GM23338 (cell line): ENCODE measurements at regions not wholly inside any gene's neighbourhood (a gene's known extent, or its start where the extent isn't known, plus 50 kb on each side); places are given as distances from the start of the nearest gene placed in this dataset.

ENCODE experiments used
- ATAC-seq: fragments of 200-7000 bp; cut with Tn5 transposase; 3 replicates; pipeline ENCODE4 v1.9.1; 2020
- DNase-seq: peaks from one replicate; pipeline ENCODE4 v3.0.0-alpha.2; 2015; ENCODE audit warnings: low spot score
- H2AFZ ChIP-seq: fragments of 200-600 bp; sonication (generic); 2 replicates; pipeline ENCODE4 v1.8.0; 2016; ENCODE audit warnings: antibody characterized with exemption, mild to moderate bottlenecking, moderate library complexity
- H3F3A ChIP-seq: fragments of 200-600 bp; sonication (generic); replicated peaks from 2 replicates; pipeline ENCODE4 v1.8.0; 2017; ENCODE audit warnings: antibody characterized with exemption, mixed run types, low read depth
- H3K27ac ChIP-seq: fragments of 200-600 bp; sonication (generic); 2 replicates; pipeline ENCODE4 v1.6.1; 2016; ENCODE audit warnings: low read depth
- H3K27me3 ChIP-seq: fragments of 200-600 bp; sonication (generic); 2 replicates; pipeline ENCODE4 v1.8.0; 2016; ENCODE audit warnings: mild to moderate bottlenecking, mixed run types, moderate library complexity; ENCODE audit not compliant: insufficient read depth
- H3K36me3 ChIP-seq: fragments of 200-600 bp; sonication (generic); 2 replicates; pipeline ENCODE4 v1.8.0; 2016; ENCODE audit warnings: mild to moderate bottlenecking; ENCODE audit not compliant: insufficient read depth
- H3K4me1 ChIP-seq: fragments of 200-600 bp; sonication (generic); 2 replicates; pipeline ENCODE4 v1.8.0; 2016; ENCODE audit warnings: mild to moderate bottlenecking, moderate library complexity; ENCODE audit not compliant: insufficient read depth
- H3K4me2 ChIP-seq: fragments of 200-600 bp; sonication (generic); 2 replicates; pipeline ENCODE4 v1.7.1; 2017; ENCODE audit warnings: mixed run types
- H3K4me3 ChIP-seq: fragments of 200-600 bp; sonication (generic); 2 replicates; pipeline ENCODE4 v1.6.1; 2016; ENCODE audit warnings: mixed run types
- H3K79me2 ChIP-seq: fragments of 200-600 bp; sonication (generic); replicated peaks from 2 replicates; pipeline ENCODE4 v1.8.0; 2017; ENCODE audit warnings: mild to moderate bottlenecking; ENCODE audit not compliant: insufficient read depth
- H3K9me2 ChIP-seq: fragments of 200-600 bp; sonication (generic); 2 replicates; pipeline ENCODE4 v1.8.0; 2017; ENCODE audit not compliant: insufficient read depth
- H4K20me1 ChIP-seq: fragments of 200-600 bp; sonication (generic); replicated peaks from 2 replicates; pipeline ENCODE4 v1.8.0; 2017; ENCODE audit warnings: mild to moderate bottlenecking; ENCODE audit not compliant: insufficient read depth
- H3K27ac Mint-ChIP-seq: 2 replicates; pipeline ENCODE4 v1.8.0; 2020; ENCODE audit warnings: inconsistent platforms, mild to moderate bottlenecking, moderate library complexity, mixed read lengths
- H3K27me3 Mint-ChIP-seq: 3 replicates; pipeline ENCODE4 v1.8.0; 2022; ENCODE audit warnings: low read depth, mild to moderate bottlenecking, moderate library complexity, mixed read lengths, inconsistent platforms; ENCODE audit not compliant: insufficient read depth, poor library complexity
- H3K36me3 Mint-ChIP-seq: 3 replicates; pipeline ENCODE4 v1.8.0; 2021; ENCODE audit warnings: low read depth, mild to moderate bottlenecking, inconsistent platforms, moderate library complexity, mixed read lengths
- H3K4me1 Mint-ChIP-seq: 3 replicates; pipeline ENCODE4 v1.8.0; 2020; ENCODE audit warnings: mild to moderate bottlenecking, inconsistent platforms, mixed read lengths
- H3K4me3 Mint-ChIP-seq: 3 replicates; pipeline ENCODE4 v1.8.0; 2021; ENCODE audit warnings: moderate library complexity, mild to moderate bottlenecking, inconsistent platforms, mixed read lengths
- H3K9me3 Mint-ChIP-seq: 3 replicates; pipeline ENCODE4 v1.8.0; 2020; ENCODE audit warnings: moderate library complexity, mild to moderate bottlenecking, inconsistent platforms, mixed read lengths
- CREB1 ChIP-seq: fragments of 250-450 bp; sonication (Bioruptor Pico); IDR thresholded peaks from 2 replicates; pipeline ENCODE4 v1.5.0; 2020; ENCODE audit warnings: low read depth, mild to moderate bottlenecking, moderate library complexity
- EZH2 ChIP-seq: fragments of 200-600 bp; sonication (generic); IDR thresholded peaks from one replicate; pipeline ENCODE4 v1.8.0; 2017; ENCODE audit warnings: antibody characterized with exemption, mild to moderate bottlenecking, low read depth; ENCODE audit not compliant: unreplicated experiment
- EZH2phosphoT487 ChIP-seq: fragments of 200-600 bp; sonication (generic); IDR thresholded peaks from one replicate; pipeline ENCODE4 v1.8.1; 2018; ENCODE audit warnings: antibody characterized with exemption; ENCODE audit not compliant: unreplicated experiment
- JUNB ChIP-seq: IDR thresholded peaks from one replicate; pipeline ENCODE4 v1.6.1; 2016; ENCODE audit warnings: antibody characterized with exemption; ENCODE audit not compliant: unreplicated experiment
- NANOG ChIP-seq: IDR thresholded peaks from 2 replicates; pipeline ENCODE4 v1.6.1; 2016; ENCODE audit warnings: antibody characterized with exemption, borderline replicate concordance
- POLR2AphosphoS5 ChIP-seq: IDR thresholded peaks from 2 replicates; pipeline ENCODE4 v1.6.1; 2016; ENCODE audit warnings: antibody characterized with exemption, low read depth
- STAT1 ChIP-seq: IDR thresholded peaks from one replicate; pipeline ENCODE4 v1.6.1; 2016; ENCODE audit warnings: antibody characterized with exemption; ENCODE audit not compliant: unreplicated experiment
- ZNF114 ChIP-seq: fragments of 250-450 bp; sonication (Bioruptor Pico); IDR thresholded peaks from 2 replicates; pipeline ENCODE4 v1.5.0; 2020; ENCODE audit warnings: mild to moderate bottlenecking, moderate library complexity
- ZNF331 ChIP-seq: fragments of 250-450 bp; sonication (Bioruptor Pico); IDR thresholded peaks from 2 replicates; pipeline ENCODE4 v1.5.0; 2020; ENCODE audit warnings: low read depth, mild to moderate bottlenecking, moderate library complexity
- TF ChIP-seq, protein P1 (sequence below): IDR thresholded peaks from 2 replicates; pipeline ENCODE4 v1.6.1; 2016; ENCODE audit warnings: antibody characterized with exemption
- TF ChIP-seq, protein P2 (sequence below): fragments of 250-450 bp; sonication (Bioruptor Pico); IDR thresholded peaks from 2 replicates; pipeline ENCODE4 v1.5.0; 2020; ENCODE audit warnings: mild to moderate bottlenecking, moderate library complexity
- TF ChIP-seq, protein P3 (sequence below), 2 experiments: fragments of 200-600 bp in 1 of 2; sonication (generic) in 1 of 2; conservative IDR thresholded peaks; 2 replicates each; pipeline versions ENCODE4 v1.5.1 to v1.6.1; 2016 to 2017; ENCODE audit warnings: antibody characterized with exemption in 2 of 2, low read depth in 2 of 2, mild to moderate bottlenecking in 2 of 2, moderate library complexity in 1 of 2
- TF ChIP-seq, protein P4 (sequence below): IDR thresholded peaks from one replicate; pipeline ENCODE4 v1.6.1; 2018; ENCODE audit warnings: antibody characterized with exemption; ENCODE audit not compliant: unreplicated experiment

DNA sequence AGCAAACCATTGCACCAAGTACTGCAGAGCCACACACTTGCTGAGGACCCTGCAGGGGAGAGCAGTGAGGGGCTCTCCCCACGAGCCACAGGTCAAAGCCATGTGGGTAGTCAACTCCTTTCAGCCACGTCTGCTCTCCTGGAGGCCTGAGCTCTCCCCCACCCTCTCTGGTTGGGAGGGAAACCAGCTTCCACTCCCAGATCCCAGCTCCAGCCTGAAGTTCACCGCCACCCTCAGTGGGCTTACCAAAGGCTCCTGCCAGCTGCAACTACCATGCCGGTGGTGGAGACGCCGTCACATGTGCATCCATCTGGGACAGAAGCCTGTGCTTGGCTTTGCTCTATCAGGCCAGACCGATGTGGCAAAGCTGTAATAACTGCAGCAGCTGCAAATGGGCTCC is 521.5 kb upstream of the RAB6C start:
- Histone ChIP-seq H3K36me3 (no peaks in the 10 kb centered on the region), H3K27ac (no peak overlapping the region), H3K79me2 (no peaks in the 10 kb centered on the region), H3K27me3 (no peaks in the 10 kb centered on the region), H3K4me1 (no peaks in the 10 kb centered on the region), H3K4me2 (no peak overlapping the region), H2AFZ (no peak overlapping the region), H3K9me2 (no peaks in the 10 kb centered on the region), H3F3A (no peaks in the 10 kb centered on the region), H3K4me3 (no peak overlapping the region), H4K20me1 (no peaks in the 10 kb centered on the region)
- Mint-ChIP-seq H3K4me1 (no peaks in the 10 kb centered on the region), H3K9me3 (no peaks in the 10 kb centered on the region), H3K27ac (no peak overlapping the region), H3K27me3 (no peaks in the 10 kb centered on the region), H3K4me3 (no peak overlapping the region), H3K36me3 (no peaks in the 10 kb centered on the region)
- ATAC-seq (no peak), DNase-seq (no peak)
- TF ChIP-seq NANOG: no peak
- no peak for TF ChIP-seq POLR2AphosphoS5
- TF ChIP-seq ZNF331 (CRISPR knock-in tag): no peak
- TF ChIP-seq JUNB: no peak
- TF ChIP-seq, protein P1, sequence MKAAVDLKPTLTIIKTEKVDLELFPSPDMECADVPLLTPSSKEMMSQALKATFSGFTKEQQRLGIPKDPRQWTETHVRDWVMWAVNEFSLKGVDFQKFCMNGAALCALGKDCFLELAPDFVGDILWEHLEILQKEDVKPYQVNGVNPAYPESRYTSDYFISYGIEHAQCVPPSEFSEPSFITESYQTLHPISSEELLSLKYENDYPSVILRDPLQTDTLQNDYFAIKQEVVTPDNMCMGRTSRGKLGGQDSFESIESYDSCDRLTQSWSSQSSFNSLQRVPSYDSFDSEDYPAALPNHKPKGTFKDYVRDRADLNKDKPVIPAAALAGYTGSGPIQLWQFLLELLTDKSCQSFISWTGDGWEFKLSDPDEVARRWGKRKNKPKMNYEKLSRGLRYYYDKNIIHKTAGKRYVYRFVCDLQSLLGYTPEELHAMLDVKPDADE: no peak
- no peak for TF ChIP-seq CREB1
- no peak for TF ChIP-seq EZH2phosphoT487
- no peak for TF ChIP-seq EZH2
- TF ChIP-seq STAT1: no peak
- TF ChIP-seq ZNF114 (CRISPR knock-in tag): no peak
- TF ChIP-seq, protein P2, sequence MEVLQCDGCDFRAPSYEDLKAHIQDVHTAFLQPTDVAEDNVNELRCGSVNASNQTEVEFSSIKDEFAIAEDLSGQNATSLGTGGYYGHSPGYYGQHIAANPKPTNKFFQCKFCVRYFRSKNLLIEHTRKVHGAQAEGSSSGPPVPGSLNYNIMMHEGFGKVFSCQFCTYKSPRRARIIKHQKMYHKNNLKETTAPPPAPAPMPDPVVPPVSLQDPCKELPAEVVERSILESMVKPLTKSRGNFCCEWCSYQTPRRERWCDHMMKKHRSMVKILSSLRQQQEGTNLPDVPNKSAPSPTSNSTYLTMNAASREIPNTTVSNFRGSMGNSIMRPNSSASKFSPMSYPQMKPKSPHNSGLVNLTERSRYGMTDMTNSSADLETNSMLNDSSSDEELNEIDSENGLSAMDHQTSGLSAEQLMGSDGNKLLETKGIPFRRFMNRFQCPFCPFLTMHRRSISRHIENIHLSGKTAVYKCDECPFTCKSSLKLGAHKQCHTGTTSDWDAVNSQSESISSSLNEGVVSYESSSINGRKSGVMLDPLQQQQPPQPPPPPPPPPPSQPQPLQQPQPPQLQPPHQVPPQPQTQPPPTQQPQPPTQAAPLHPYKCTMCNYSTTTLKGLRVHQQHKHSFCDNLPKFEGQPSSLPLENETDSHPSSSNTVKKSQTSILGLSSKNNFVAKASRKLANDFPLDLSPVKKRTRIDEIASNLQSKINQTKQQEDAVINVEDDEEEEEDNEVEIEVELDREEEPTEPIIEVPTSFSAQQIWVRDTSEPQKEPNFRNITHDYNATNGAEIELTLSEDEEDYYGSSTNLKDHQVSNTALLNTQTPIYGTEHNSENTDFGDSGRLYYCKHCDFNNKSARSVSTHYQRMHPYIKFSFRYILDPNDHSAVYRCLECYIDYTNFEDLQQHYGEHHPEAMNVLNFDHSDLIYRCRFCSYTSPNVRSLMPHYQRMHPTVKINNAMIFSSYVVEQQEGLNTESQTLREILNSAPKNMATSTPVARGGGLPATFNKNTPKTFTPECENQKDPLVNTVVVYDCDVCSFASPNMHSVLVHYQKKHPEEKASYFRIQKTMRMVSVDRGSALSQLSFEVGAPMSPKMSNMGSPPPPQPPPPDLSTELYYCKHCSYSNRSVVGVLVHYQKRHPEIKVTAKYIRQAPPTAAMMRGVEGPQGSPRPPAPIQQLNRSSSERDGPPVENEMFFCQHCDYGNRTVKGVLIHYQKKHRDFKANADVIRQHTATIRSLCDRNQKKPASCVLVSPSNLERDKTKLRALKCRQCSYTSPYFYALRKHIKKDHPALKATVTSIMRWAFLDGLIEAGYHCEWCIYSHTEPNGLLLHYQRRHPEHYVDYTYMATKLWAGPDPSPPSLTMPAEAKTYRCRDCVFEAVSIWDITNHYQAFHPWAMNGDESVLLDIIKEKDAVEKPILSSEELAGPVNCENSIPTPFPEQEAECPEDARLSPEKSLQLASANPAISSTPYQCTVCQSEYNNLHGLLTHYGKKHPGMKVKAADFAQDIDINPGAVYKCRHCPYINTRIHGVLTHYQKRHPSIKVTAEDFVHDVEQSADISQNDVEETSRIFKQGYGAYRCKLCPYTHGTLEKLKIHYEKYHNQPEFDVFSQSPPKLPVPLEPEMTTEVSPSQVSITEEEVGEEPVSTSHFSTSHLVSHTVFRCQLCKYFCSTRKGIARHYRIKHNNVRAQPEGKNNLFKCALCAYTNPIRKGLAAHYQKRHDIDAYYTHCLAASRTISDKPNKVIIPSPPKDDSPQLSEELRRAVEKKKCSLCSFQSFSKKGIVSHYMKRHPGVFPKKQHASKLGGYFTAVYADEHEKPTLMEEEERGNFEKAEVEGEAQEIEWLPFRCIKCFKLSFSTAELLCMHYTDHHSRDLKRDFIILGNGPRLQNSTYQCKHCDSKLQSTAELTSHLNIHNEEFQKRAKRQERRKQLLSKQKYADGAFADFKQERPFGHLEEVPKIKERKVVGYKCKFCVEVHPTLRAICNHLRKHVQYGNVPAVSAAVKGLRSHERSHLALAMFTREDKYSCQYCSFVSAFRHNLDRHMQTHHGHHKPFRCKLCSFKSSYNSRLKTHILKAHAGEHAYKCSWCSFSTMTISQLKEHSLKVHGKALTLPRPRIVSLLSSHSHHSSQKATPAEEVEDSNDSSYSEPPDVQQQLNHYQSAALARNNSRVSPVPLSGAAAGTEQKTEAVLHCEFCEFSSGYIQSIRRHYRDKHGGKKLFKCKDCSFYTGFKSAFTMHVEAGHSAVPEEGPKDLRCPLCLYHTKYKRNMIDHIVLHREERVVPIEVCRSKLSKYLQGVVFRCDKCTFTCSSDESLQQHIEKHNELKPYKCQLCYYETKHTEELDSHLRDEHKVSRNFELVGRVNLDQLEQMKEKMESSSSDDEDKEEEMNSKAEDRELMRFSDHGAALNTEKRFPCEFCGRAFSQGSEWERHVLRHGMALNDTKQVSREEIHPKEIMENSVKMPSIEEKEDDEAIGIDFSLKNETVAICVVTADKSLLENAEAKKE: no peak
- TF ChIP-seq, protein P3, sequence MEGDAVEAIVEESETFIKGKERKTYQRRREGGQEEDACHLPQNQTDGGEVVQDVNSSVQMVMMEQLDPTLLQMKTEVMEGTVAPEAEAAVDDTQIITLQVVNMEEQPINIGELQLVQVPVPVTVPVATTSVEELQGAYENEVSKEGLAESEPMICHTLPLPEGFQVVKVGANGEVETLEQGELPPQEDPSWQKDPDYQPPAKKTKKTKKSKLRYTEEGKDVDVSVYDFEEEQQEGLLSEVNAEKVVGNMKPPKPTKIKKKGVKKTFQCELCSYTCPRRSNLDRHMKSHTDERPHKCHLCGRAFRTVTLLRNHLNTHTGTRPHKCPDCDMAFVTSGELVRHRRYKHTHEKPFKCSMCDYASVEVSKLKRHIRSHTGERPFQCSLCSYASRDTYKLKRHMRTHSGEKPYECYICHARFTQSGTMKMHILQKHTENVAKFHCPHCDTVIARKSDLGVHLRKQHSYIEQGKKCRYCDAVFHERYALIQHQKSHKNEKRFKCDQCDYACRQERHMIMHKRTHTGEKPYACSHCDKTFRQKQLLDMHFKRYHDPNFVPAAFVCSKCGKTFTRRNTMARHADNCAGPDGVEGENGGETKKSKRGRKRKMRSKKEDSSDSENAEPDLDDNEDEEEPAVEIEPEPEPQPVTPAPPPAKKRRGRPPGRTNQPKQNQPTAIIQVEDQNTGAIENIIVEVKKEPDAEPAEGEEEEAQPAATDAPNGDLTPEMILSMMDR (conservative IDR thresholded peaks at IDR 0.05; ENCODE audit: low read depth in 2 of 2): no peak
- TF ChIP-seq, protein P4, sequence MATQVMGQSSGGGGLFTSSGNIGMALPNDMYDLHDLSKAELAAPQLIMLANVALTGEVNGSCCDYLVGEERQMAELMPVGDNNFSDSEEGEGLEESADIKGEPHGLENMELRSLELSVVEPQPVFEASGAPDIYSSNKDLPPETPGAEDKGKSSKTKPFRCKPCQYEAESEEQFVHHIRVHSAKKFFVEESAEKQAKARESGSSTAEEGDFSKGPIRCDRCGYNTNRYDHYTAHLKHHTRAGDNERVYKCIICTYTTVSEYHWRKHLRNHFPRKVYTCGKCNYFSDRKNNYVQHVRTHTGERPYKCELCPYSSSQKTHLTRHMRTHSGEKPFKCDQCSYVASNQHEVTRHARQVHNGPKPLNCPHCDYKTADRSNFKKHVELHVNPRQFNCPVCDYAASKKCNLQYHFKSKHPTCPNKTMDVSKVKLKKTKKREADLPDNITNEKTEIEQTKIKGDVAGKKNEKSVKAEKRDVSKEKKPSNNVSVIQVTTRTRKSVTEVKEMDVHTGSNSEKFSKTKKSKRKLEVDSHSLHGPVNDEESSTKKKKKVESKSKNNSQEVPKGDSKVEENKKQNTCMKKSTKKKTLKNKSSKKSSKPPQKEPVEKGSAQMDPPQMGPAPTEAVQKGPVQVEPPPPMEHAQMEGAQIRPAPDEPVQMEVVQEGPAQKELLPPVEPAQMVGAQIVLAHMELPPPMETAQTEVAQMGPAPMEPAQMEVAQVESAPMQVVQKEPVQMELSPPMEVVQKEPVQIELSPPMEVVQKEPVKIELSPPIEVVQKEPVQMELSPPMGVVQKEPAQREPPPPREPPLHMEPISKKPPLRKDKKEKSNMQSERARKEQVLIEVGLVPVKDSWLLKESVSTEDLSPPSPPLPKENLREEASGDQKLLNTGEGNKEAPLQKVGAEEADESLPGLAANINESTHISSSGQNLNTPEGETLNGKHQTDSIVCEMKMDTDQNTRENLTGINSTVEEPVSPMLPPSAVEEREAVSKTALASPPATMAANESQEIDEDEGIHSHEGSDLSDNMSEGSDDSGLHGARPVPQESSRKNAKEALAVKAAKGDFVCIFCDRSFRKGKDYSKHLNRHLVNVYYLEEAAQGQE: no peak
